ENCODE measurements at regions not wholly inside any gene's neighbourhood (a gene's known extent, or its start where the extent isn't known, plus 50 kb on each side); places are given as distances from the start of the nearest gene placed in this dataset.

GRCh38 chr1:98487620-98488019 lies 173.9 kb upstream of the SNX7 start:
- TF ChIP-seq CTCF (IDR thresholded peaks at IDR 0.05) = no peak
- DNase-seq (ENCODE audit: low spot score) (no peak), ATAC-seq (ENCODE audit: low FRiP score) (no peak)

- ATAC-seq (ENCODE audit: low FRiP score) (no peak), DNase-seq (ENCODE audit: low spot score) (no peak)
- no peak for TF ChIP-seq CTCF (IDR thresholded peaks at IDR 0.05)
These were observed 178.9 kb upstream of the SNX7 start for GRCh38 chr1:98482611-98483010.

GRCh38 chr1:98480271-98480670 lies 181.2 kb upstream of the SNX7 start:
- TF ChIP-seq CTCF (IDR thresholded peaks at IDR 0.05) = no peak
- no peak for DNase-seq (ENCODE audit: low spot score)

GRCh38 chr1:98478121-98478520 lies 183.4 kb upstream of the SNX7 start:
- no peak for ATAC-seq (ENCODE audit: low FRiP score)
- no peak for TF ChIP-seq CTCF (IDR thresholded peaks at IDR 0.05)
- no peak for DNase-seq (ENCODE audit: low spot score)

More at GRCh38 chr1:98480271-98480670, 181.2 kb upstream of the SNX7 start:
- ATAC-seq (ENCODE audit: low FRiP score) = no peak

- no peak for TF ChIP-seq CTCF (IDR thresholded peaks at IDR 0.05)
- DNase-seq (ENCODE audit: low spot score) = no peak
These were observed 188.6 kb upstream of the SNX7 start for GRCh38 chr1:98472878-98473277.

GRCh38 chr1:98471633-98472032 lies 189.9 kb upstream of the SNX7 start:
- no peak for TF ChIP-seq CTCF (IDR thresholded peaks at IDR 0.05)

More at GRCh38 chr1:98472878-98473277, 188.6 kb upstream of the SNX7 start:
- ATAC-seq (ENCODE audit: low FRiP score) = no peak

GRCh38 chr1:98468111-98468717 lies 193.3 kb upstream of the SNX7 start:
- ATAC-seq (ENCODE audit: low FRiP score) (no peak), DNase-seq (ENCODE audit: low spot score) (no peak)
- TF ChIP-seq CTCF (IDR thresholded peaks at IDR 0.05) = no peak

More at GRCh38 chr1:98471633-98472032, 189.9 kb upstream of the SNX7 start:
- no peak for DNase-seq (ENCODE audit: low spot score)
- ATAC-seq (ENCODE audit: low FRiP score) = no peak

Data from omental fat pad (tissue), 3 donors.